HPDE6-E6E7 (cell line): ENCODE measurements at regions not wholly inside any gene's neighbourhood (a gene's known extent, or its start where the extent isn't known, plus 50 kb on each side); places are given as distances from the start of the nearest gene placed in this dataset.
"Not testable (repeated sequence)": the region's sequence is repeated elsewhere in the genome, so short reads cannot be mapped to it uniquely, and the experiment has no call there.

Source experiments
- DNase-seq: peaks from one replicate; pipeline ENCODE4 v3.0.0; 2011; ENCODE audit warnings: missing footprints; ENCODE audit errors: extremely low spot score

- DNase-seq, result no peak
Measured at GRCh38 chr4:110848787-110849186, 225.9 kb upstream of the PITX2 start.

GRCh38 chr4:110849461-110849860 is 226.6 kb upstream of the PITX2 start:
- DNase-seq, result no peak

DNA sequence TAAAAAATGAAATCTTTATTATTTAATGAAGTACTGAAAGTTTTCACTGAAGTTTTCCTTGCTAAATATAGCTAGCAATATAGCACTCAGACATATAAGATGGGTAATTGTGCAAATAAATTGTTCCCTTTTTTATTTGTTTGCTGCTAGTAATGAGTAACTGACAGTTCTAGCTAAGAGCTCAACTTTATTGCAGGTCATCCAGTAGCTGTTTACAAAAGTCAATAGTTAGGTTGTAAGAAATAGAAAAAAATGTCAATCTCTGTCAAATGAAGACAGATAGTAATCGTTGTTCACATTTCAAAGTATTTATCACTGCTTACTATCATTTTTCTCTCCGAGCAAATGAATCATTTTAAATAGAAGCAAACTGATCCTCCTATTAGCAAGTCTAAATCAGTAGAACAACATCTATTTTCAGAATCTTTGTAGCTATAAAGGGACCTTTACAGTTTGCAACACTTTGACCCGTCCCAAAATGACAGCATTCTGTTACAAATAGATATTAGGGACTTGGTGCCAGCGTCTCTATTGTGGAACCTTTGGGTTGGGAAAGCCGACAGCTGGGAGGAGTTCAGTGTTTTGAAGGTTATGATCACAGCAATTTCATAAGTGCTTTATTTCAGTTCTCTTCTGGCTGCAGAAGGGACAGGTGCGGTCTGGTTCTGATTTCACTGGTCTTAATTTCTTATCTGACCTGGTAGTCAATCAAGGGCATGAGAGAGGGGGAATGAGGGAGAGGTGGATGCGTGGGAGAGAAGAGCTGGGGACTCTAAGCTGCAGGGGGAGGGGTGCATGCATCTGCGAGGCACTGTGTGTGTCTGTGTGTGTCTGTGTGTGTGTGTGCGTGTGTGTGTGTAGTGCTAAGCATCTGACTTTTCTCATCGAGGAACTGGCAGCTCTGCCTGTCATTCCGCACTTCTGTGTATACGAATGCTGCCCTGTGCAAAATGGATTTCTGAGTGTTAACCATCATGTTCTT is 227.9 kb upstream of the PITX2 start:
- no peak for DNase-seq

GRCh38 chr4:110851989-110852388 is 229.1 kb upstream of the PITX2 start:
- no peak for DNase-seq

DNA sequence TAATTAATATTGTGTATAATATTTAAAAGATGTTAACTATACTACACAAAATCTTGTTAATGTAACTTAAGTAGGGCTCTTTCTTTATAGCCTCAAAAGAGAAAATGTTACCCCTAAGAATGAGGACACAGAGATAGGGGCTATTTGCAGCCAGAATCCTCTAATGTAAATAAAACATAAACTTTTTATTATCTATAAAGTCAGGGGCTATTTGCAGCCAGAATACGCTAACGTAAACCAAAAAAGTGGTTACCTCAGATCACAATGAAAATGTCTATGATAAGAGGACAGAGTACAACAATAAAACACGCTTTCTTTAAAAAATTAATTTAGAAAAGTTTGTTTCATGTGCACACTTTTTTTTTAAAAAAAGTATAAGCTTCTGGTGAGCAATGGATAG is 229.9 kb upstream of the PITX2 start:
- no peak for DNase-seq

DNA sequence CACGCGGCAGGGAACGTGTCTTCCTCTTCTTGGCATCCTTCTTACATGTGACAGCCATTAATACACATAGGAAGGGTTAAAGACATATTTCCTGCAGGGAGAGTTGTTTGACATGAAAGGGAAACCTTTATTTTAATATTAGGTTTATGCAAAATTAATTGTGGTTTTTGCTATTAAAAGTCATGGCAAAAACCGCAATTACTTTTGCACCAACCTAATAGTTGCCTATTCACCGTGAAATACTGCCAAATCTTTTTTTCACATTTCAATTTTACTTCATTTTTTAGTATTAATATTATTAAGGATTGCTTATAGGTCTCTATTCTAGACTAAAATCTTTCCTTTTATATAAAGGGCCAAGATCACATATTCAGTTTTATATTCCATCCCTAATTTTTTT is 230.4 kb upstream of the PITX2 start:
- no peak for DNase-seq

DNA sequence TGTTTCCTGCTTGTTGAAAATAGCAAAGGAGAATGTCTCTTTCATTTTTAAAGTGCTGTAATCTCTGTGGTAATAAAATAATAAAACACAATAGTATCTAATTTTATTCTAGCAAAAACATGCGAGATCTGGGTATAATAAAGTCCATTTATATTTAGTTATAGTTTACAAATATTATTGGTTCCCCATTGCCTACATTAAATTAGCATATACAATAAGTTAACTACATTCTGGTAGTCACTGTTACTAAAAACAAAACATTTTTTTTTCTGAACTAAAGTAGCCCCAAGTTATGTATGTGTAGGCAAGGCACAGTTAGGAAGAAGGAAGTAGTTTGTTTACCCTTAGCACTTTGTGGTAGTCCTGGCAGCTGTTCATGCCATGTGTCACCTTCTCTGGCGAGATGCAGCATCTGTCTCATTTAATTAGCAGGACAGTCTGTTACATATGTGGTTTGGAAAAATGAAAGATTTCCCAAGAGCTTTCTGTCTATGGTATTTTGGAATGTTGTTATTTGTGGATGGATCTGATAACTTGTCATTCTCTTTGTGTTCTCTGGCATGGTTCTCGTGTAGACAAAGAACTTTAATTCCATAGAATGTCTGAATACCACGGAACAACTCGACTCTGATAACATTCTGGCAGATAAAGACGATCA is 231.3 kb upstream of the PITX2 start:
- peak; percentile 36 for DNase-seq

GRCh38 chr4:110860125-110860524 is 237.2 kb upstream of the PITX2 start:
- DNase-seq, result no peak

- no peak for DNase-seq
Measured at GRCh38 chr4:110860901-110861300, 238.0 kb upstream of the PITX2 start.

- no peak for DNase-seq
Measured at GRCh38 chr4:110865611-110866259, 242.9 kb upstream of the PITX2 start.

DNA sequence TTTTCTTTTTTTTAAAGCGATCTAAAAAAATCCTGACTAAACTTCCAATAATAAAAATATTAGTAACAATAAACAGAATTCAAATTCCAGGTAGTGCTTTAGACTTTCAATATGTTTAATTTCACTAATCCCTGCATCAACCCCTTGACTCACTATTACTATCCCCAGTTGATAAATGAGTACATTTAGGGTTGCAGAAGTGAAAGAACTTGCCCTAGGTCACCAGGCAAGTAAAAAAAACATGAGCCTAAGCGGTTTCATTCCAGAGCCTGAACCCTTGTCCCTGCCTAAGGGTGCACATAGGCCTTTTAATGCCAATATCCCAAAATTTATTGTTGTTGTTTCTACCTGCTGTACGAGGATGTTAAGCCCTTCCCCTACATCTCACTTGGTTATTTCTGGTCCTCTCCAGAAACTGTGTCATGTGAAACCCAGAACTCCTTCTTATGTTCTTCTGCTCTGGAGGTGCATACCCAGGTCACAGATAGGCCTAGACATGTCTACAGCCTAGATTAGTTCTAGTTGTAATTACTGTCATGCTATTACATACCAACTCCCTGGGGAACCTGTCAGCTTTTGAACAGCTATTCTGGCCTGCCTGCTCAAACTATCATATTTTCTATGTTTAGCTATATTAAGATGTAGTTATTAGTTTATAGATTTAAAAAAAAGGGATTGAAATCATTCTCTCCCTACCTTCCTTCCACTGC is 244.5 kb upstream of the PITX2 start:
- DNase-seq, result no peak

DNA sequence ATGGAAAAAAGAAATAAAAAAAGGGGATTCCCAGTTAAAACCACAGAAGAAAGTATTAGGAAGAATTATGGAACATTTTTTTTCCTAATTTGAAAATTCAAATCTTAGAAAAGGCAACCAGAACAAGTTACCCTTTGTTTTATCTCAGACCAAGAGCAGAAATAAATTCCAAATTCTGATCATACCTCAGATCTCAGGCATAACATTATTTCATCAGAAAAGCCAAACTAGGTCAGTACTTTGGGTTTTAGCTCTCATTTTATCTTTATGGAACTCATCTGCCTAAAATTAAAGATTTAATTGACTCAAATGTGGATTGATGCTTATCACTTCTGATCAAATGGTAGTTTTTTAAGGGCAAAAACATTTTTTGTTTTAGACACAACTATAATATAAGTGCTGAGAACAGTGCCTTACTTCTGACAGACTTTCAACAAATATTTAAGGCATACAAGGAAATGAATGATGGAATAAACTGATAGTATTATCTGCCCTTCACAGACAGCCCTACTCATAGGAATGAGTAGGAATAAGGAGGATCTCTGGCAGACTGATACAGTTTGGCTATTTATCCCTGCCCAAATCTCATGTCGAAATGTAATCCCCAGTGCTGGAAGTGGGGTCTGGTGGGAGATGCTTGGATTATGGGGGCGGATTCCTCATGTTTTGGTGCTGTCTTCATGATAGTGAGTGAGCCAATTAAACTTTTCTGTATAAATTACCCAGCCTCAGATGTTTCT is 245.3 kb upstream of the PITX2 start:
- DNase-seq, result no peak

DNA sequence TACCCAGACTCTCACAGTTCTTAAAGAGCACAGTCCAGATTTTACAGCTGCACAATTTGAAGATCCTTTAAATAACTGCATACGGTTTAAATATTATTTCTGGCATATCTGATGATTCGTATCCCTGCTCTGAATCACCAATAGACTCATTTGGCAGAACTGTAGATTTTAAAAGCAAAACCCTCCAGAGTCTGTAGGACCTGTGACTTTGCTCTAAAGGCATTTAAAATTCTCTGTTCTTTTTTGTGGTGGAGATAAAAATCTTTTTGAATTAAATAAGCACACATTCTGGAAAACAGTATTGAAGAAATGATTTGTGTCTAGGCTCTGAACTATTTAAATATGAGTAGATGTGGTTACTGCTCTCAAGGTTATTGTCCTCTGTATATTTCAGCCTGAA is 246.2 kb upstream of the PITX2 start:
- DNase-seq, result no peak

DNA sequence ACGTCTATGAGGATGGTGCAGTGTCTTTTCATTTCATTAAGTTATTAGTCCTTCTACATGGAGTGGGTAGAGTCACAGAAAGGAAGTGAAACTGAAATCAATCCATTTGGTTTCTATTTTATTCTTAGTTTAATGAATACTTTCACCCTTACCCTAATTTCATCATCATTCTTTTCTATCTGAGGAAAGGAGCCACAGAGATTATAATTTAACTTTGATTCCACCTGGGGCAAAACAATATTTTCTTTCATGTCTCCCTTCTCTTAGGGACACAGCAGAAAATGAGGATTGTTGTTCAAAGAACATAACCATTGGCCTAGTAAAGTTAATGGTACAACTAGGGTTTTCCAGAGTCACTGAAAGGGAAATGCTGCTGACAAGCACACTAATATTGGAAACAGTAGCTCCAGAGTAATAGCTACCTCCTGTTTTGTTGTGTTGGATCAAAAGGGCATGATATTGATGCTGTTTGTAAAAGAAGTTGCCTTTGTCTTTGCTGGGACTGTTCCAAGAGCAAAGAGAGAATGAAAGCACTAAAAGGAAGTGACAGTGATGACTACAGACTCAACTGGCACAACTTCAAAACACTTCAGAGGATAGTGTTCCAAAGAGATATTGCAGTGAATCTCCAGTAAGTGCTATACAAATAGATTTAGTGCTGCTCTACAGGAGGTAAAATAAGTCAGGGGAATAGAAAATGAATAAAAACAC is 247.1 kb upstream of the PITX2 start:
- DNase-seq, result no peak

GRCh38 chr4:110876214-110876613 is 253.3 kb upstream of the PITX2 start:
- DNase-seq, result not testable (repeated sequence)

DNA sequence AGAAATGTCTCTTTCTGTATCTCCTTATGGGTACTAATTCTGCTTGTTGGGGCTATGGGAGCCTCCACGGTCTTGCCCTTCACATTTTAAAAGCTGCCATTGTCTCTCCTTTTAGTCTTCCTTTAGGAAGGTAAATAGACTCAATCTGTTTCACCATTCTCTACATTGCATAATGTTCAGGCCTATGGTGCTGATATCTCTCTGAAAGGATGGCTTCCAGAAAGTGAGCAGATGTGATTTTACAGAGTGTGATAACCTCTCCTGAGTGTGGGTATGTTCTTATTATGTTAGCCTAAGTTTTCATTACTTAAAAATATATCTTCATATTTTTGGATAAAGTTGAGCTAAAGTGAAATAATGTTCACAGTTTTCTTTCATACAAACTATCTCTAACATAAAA is 254.0 kb upstream of the PITX2 start:
- no peak for DNase-seq

DNA sequence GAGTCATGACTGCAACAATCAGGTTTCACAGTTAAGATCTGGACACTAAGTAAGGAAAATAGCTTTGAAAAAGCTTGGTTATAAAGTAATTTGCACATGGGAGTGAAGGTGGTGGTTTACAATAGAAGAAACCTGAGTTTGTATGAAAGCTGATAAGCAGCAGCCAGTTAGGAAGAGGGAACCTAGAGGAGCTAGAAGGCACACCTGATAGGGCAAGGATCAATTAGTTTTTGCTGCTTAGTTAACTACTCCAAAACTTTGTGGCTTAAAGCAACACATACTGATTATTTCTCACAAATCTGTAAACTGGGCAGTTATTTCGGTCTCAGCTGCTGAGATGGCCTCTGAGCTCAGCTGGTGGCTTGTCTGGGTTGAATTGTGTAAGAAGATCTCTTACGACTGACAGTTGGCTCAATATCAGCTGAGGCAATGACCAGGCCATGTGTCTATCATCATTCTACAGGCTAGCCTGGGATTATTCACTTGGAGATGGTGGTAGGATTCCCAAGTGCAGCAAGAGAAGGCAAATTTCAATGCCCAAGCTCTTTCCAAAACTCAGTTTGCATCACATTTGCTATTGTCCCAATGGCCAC is 255.0 kb upstream of the PITX2 start:
- DNase-seq, result no peak

DNA sequence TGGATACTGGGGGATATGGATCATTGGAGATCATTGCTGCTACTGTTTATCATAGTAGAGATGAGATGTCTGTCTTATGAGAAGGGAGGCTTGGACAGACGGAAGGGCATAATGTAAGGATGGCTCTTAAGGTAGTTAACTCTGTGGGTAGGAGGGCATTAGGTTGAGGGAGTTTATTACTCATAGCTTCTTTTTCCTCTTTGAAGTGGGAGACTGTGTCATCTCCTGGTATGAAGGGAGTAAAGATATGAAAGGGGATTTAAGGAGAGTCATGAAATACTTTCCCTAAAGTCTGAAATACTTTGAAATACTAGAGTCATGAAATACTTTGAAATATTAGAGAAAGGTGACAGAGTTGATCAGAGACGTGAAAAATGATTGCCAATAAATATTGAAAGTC is 255.5 kb upstream of the PITX2 start:
- no peak for DNase-seq

DNA sequence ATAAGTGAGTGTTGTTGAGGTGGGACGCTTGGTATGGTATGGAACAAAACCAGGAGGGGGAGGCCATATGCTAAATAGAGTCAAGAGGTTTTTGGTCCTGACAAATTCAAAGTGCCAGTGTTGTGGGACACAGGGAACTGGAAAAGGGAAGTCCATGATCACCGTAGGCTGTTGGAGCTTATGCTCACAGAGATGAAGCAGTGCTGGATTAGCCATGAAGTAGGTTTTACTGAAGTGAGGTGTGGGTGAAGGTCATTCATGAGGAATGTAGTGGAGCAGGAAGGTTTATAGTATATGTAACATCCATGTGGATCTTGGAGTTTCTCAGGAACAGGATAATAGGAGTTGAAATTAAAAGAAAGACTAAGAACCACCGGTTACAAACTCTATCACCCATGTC is 256.1 kb upstream of the PITX2 start:
- no peak for DNase-seq

- no peak for DNase-seq
Measured at GRCh38 chr4:110886270-110886669, 263.4 kb upstream of the PITX2 start.
